T-helper 9 cell (primary cell): ENCODE measurements at regions not wholly inside any gene's neighbourhood (a gene's known extent, or its start where the extent isn't known, plus 50 kb on each side); places are given as distances from the start of the nearest gene placed in this dataset.

Experiments used
- DNase-seq: peaks from one replicate; pipeline ENCODE4 v3.0.0-alpha.2; 2020

- no peak for DNase-seq
Measured at GRCh38 chr15:77731067-77731466, 98.4 kb upstream of the LINGO1 start.

- no peak for DNase-seq
Measured at GRCh38 chr15:77727635-77728304, 95.1 kb upstream of the LINGO1 start.

GRCh38 chr15:77724715-77725114 is 92.0 kb upstream of the LINGO1 start:
- DNase-seq = no peak

- DNase-seq = no peak
Measured at GRCh38 chr15:77723756-77724155, 91.0 kb upstream of the LINGO1 start.

- no peak for DNase-seq
Measured at GRCh38 chr15:77722759-77723460, 90.2 kb upstream of the LINGO1 start.

GRCh38 chr15:77721963-77722362 is 89.3 kb upstream of the LINGO1 start:
- no peak for DNase-seq

- DNase-seq = no peak
Measured at GRCh38 chr15:77720655-77721054, 87.9 kb upstream of the LINGO1 start.

GRCh38 chr15:77720173-77720572 is 87.5 kb upstream of the LINGO1 start:
- DNase-seq = no peak

GRCh38 chr15:77719450-77719849 is 86.7 kb upstream of the LINGO1 start:
- no peak for DNase-seq

- DNase-seq = no peak
Measured at GRCh38 chr15:77717333-77717990, 84.8 kb upstream of the LINGO1 start.

- no peak for DNase-seq
Measured at GRCh38 chr15:77716632-77717332, 84.1 kb upstream of the LINGO1 start.

GRCh38 chr15:77715860-77716259 is 83.1 kb upstream of the LINGO1 start:
- DNase-seq = no peak

GRCh38 chr15:77715051-77715450 is 82.3 kb upstream of the LINGO1 start:
- no peak for DNase-seq

- DNase-seq = no peak
Measured at GRCh38 chr15:77714555-77714954, 81.8 kb upstream of the LINGO1 start.

GRCh38 chr15:77714023-77714422 is 81.3 kb upstream of the LINGO1 start:
- no peak for DNase-seq

- DNase-seq = no peak
Measured at GRCh38 chr15:77713281-77713680, 80.6 kb upstream of the LINGO1 start.

GRCh38 chr15:77712438-77712837 is 79.7 kb upstream of the LINGO1 start:
- no peak for DNase-seq

GRCh38 chr15:77710637-77711036 is 77.9 kb upstream of the LINGO1 start:
- DNase-seq = no peak

- no peak for DNase-seq
Measured at GRCh38 chr15:77710206-77710605, 77.5 kb upstream of the LINGO1 start.

- DNase-seq = no peak
Measured at GRCh38 chr15:77709135-77709886, 76.6 kb upstream of the LINGO1 start.

GRCh38 chr15:77706482-77707244 is 74.0 kb upstream of the LINGO1 start:
- no peak for DNase-seq
